CD4-positive, alpha-beta T cell treated with Interleukin-17A for 1 hour (primary cell): ENCODE measurements at regions not wholly inside any gene's neighbourhood (a gene's known extent, or its start where the extent isn't known, plus 50 kb on each side); places are given as distances from the start of the nearest gene placed in this dataset.

Experiments
- DNase-seq: peaks from one replicate; pipeline ENCODE4 v3.0.0-alpha.2; 2020

DNA sequence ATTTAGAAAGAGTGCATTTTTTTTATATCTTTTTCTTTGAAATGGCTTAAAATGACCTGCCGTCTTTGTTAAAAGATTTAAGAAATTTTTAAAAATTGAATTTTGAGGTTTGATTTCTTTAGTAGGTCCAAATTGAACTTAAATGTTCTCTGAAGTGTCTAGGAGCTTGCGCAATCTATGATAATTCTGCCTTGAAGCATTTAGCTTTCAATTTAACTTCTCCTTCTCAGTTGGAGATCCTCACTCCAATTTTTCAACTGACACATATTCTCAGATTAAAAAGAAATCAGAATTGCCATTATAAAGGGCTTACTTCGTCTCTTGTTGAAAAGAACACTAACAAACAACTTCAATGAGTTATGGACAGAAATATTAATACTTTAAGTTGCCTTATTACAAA, 273.5 kb downstream of the TMA16 start:
- no peak for DNase-seq

GRCh38 chr4:163772238-163772637, 277.7 kb downstream of the TMA16 start:
- DNase-seq = no peak

GRCh38 chr4:163773940-163774339, 279.4 kb downstream of the TMA16 start:
- no peak for DNase-seq

- no peak for DNase-seq
These were observed 282.5 kb downstream of the TMA16 start for GRCh38 chr4:163776957-163777356.

GRCh38 chr4:163781726-163782125, 287.2 kb downstream of the TMA16 start:
- no peak for DNase-seq

- no peak for DNase-seq
These were observed 295.7 kb downstream of the TMA16 start for GRCh38 chr4:163790231-163790630.

- no peak for DNase-seq
These were observed 301.4 kb downstream of the TMA16 start for GRCh38 chr4:163795885-163796284.

- DNase-seq = no peak
These were observed 309.5 kb downstream of the TMA16 start for GRCh38 chr4:163804001-163804400.

GRCh38 chr4:163806653-163807052, 312.2 kb downstream of the TMA16 start:
- DNase-seq = no peak

- no peak for DNase-seq
These were observed 313.5 kb downstream of the TMA16 start for GRCh38 chr4:163808011-163808410.

GRCh38 chr4:163810755-163811154, 316.3 kb downstream of the TMA16 start:
- no peak for DNase-seq

- no peak for DNase-seq
These were observed 321.3 kb downstream of the TMA16 start for GRCh38 chr4:163815776-163816175.

GRCh38 chr4:163816494-163816893, 322.0 kb downstream of the TMA16 start:
- DNase-seq = no peak

DNA sequence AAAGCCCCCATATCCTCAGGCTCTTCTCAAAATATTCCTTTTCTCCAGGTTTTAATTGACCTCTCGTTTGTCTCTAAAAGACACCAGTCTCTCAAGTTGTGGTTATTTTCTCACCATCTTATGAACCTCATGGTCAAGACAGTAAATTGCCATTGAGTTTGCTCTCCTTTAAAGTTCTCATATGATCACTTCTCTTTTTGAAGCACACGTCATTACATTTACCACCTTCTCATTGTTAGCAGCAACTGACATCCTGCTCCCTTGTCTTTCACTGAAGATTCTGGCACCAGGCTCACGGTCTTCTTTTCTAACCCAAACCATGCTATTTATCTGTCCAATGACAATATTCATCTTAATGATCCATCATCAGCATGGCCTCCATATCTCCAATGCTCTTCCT, 324.2 kb downstream of the TMA16 start:
- no peak for DNase-seq

DNA sequence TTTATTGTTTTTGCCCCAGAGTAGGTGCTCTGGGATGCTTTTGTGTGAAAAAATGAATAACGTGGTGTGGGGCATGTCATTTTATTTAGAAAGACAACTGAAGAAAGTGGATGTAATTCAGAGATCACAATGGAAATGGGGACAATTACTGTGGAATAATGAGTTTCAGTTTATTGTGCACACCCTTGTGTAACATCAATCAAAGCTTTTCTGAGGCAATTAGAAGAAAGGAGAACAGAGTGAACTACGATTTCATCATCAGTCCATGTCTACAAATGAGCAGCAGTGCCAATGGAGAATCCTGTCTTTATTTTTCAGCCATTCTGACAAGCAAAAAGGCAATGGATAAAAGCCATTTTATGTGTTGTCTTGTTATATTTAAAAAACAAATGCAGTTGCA, 339.2 kb downstream of the TMA16 start:
- no peak for DNase-seq

GRCh38 chr4:163846008-163846407, 351.5 kb downstream of the TMA16 start:
- DNase-seq = no peak

DNA sequence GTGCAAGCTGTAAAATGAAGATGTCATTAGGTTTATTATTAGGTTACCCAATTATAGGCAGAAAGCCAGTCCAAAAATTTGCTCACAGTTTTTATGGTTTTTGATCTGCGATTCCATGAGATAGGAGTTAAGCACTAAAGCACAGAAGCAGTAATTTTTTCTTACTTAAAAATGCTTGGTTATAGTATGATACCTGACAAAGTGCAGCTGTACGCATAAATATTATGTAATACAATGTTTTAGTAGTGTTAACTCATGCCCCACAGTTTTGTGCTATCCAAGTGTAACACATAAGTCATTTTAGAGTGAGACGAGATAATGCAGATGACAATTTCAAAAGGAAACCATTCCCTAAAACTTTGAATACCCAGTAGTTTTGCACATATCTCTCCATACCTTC, 357.8 kb downstream of the TMA16 start:
- no peak for DNase-seq

DNA sequence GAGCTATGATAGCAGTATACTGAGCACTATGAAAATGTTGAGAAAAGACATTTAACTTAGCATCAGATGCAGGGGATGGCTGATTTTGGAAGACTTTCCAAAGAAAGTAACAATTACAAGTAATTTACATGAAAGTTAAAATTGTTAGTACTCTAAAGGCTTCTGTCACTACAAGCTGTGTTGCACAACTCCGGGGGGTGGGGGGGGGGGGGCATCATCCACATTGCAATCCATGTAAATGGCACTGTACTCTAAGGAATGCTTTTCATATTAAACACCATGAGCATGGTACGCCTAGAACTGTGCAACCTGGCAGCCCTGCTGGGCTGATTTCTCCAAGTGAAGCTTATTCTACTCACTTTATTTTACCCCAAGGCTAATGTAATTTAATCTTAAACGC, 363.4 kb downstream of the TMA16 start:
- no peak for DNase-seq

DNA sequence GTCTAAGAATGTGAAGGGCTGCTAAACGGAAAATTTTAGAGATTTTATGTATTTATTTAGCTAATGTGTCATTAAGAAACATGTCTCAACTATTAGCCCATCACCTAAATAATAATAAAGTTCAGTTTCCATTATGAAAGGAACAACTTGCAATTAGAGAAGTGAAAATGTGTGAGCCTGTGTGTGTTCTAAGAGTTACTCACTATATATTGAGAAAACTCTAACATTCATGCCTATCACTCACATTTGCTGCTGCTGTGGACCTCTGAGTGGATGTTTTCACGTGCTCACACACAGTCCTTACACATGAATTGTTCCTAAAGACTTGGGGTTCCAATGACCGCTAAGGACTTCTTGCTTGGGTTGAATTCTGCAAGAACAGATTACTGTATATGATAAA, 364.0 kb downstream of the TMA16 start:
- no peak for DNase-seq

DNA sequence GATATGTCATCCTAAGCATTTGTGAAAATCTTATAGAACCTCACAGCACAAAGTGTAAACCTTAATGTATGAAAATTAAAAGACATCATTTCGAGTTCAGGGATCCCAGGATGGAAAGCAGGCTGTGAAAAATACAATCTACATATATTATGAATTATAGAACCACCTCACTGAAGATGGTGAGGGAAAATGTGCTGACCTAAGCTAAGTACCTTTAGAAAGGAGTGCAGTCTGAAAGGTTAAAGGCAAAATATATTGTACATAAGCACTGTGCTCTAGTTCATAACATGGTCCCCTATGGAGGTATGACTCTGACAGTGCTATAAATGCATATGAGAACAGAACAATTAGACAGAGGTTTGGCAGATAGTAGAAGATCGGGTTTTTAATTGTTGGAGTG, 368.6 kb downstream of the TMA16 start:
- no peak for DNase-seq

DNA sequence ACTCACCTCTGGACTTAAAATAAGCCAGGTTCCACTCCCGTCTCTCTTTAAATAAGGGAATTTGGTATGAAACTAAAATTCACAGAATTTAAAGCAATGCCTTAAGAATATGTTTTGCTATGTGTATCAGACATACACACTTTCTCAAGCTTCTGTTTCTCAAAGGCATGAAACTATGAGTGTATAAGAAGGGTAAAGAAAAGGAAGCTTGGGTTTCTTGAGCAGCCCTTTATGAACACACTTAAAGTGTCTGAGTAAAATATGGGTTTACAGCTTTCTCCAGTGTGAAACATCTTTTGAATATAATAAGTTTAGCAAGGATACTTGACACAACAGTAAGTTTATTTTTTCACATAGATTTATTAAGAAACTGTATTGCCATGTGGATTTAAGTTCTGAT, 370.5 kb downstream of the TMA16 start:
- DNase-seq = no peak

- DNase-seq = no peak
These were observed 372.3 kb downstream of the TMA16 start for GRCh38 chr4:163866728-163867315.

DNA sequence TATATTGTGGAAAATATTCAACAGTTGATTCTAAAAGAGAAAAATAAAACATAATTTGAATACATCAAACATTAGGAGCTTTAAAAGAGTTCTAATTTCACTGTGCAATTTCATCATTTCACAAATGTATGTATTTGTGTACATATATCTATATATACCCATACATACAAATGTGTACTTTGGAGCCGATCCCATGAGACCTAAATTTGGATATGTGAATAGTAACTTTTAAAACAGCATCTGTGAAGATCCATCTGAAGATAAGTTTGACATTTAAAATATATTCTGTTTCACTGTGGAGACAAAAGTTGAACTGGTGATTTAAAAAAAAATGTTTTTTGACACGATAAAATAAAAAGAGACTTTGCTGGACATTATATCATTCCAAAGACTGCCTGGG, 374.0 kb downstream of the TMA16 start:
- DNase-seq = no peak

- no peak for DNase-seq
These were observed 376.6 kb downstream of the TMA16 start for GRCh38 chr4:163871078-163871477.

- no peak for DNase-seq
These were observed 380.8 kb downstream of the TMA16 start for GRCh38 chr4:163875327-163875726.
